ENCODE measurements at regions not wholly inside any gene's neighbourhood (a gene's known extent, or its start where the extent isn't known, plus 50 kb on each side); places are given as distances from the start of the nearest gene placed in this dataset.
A peak's percentile ranks its signal among the peaks of the same experiment; 100 is the strongest.

DNA sequence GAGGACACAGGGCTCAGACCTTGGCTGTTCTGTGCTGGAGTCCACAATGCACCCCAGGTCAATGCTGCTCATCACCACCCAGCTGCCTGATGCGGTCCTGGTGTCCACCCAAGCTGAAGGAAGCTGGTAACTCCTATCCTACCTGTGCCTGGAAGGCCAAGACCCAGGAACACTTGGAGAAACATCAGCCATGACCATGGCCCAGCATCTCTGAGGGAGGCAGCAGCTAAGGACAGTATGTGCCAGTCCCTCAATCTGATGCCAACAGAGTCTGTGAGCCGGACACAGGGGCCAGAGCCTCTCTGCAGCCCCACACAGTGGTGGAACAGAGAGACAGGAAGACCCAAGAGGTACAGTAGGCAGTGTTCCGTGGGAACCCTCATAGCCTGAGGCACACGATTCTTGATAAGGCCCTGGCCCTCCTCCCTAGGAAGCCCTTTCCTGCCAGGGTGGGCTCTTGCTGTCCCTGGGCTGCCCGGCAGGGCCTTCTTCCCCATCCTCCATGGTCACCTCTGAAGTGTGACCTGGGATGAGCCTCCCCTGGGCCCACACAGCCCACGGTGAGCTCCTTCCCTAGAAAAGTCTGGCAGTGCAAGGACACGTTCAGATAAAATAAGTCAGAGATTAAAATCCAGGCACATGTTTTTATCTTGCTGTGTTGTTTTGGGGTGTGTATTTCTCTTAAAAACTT, 170.7 kb downstream of the THBS2 start:
- no peak for DNase-seq (ENCODE audit: low read depth)

GRCh38 chr6:169082093-169082492, 171.6 kb downstream of the THBS2 start:
- DNase-seq (ENCODE audit: low read depth), result no peak

- DNase-seq (ENCODE audit: low read depth), result no peak
Observed at GRCh38 chr6:169081248-169081647, 172.4 kb downstream of the THBS2 start.

DNA sequence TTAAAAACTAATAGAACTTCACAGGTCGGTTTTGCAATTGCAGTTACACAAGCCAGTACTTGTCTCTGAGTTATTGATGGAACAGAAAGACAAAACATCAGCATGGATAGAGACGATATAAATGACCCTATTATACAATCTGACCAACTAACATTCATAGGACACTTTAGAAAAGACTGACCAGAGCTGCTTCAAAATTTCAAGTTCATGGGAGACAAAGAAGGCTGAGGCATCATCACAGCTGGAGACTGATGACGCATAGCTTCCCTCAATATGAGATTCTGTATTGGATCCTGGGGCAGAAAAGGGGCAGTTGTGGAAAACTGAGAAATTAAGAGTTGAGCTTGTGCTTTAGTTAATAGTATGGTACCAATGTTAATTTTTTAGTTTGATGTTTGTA, 174.0 kb downstream of the THBS2 start:
- DNase-seq (ENCODE audit: low read depth), result no peak

DNA sequence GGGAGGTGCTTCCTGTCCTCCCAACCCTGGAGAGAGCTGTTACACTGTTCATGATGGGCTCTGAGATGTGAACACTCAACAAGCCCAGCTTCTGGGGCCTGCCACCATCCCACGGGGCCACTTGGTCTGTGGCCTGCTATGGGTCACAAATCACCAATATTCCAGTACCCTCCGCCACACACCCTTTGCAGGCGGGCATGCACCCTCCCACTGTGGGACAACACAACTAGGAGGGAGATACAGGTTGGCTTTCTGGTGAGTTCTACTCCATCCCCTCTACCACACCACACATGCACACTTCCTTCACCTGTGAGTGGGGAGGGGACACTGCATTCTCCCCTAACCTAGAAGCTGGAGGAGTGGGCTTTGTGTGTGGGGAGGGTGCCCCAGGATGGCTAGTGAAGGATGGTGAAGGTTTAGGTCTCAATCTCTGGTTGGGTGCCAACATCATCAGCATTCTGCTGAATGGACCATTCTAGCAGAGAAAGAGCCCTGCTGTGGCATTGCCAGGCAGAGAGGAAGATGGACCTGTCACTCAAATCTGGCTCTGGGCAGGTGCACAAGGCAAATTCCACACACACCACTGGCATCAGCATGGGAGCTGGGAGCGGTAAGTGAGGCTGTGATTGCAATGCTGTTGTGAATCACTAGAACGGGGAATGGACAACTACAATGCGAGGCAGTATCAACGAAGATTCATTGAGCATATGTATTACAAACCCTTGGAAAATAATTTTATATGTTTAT, 175.1 kb downstream of the THBS2 start:
- no peak for DNase-seq (ENCODE audit: low read depth)

DNA sequence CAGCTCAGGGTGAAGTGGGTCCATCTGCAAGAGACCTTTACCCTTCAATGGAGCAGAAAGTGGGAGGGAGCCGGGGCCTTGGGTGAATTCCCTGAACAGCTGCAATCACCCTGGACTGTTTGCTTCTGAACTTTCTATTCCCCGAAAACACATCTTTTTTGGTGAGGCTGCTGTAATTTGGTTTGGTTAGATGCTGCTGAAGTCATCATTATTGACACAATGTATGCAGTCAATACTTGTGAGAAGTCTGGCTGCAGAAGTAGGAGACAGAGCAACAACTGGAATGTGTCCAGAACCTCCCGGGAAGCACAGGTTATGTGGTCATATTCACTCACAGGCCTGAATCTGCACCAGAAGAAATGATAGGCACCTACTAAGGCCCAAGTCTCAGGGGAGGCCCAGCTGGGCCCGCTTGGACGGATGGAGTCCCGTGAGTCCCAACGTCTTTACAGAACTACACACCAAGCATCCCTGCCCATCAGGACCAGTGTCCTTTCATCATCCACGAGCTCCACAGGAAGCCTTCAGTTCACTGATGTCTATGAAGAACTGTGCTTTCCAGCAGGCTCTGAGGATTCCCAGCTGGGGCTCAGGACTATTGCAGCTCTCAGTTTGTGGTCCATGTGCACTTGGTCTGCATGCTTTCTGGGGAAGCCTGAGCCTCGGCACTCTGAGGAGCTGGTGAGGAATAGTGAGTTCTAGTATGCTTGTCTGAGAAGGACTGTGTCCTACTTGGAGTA, 177.6 kb downstream of the THBS2 start:
- no peak for DNase-seq (ENCODE audit: low read depth)

- DNase-seq (ENCODE audit: low read depth), result peak; percentile 85
Observed at GRCh38 chr6:169075211-169075914, 178.3 kb downstream of the THBS2 start.

- DNase-seq (ENCODE audit: low read depth), result no peak
Observed at GRCh38 chr6:169074526-169074925, 179.1 kb downstream of the THBS2 start.

GRCh38 chr6:169073311-169073710, 180.3 kb downstream of the THBS2 start:
- DNase-seq (ENCODE audit: low read depth), result no peak

- no peak for DNase-seq (ENCODE audit: low read depth)
Observed at GRCh38 chr6:169072127-169073042, 181.3 kb downstream of the THBS2 start.

- no peak for DNase-seq (ENCODE audit: low read depth)
Observed at GRCh38 chr6:169071394-169071793, 182.3 kb downstream of the THBS2 start.

- no peak for DNase-seq (ENCODE audit: low read depth)
Observed at GRCh38 chr6:169070506-169071176, 183.0 kb downstream of the THBS2 start.

DNA sequence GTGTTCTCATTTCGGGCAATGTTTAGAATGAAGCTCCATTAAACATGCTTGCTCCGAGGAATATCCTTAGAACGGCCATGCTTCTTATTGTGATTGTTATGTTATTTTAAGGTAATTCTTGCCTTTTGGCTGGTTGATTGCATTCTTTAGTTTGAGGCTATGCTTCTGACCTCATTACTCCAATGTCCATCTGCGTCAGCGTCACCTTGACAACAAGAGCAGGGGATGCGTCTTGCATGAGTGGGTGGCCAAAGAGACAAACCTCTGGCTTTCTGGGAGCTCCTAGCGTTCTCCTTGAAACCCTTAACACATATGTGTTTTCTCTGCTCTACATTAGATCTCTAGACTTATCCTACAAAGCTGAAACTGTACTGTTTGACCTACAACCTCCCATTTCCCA, 184.3 kb downstream of the THBS2 start:
- no peak for DNase-seq (ENCODE audit: low read depth)

GRCh38 chr6:169064194-169064593, 189.5 kb downstream of the THBS2 start:
- DNase-seq (ENCODE audit: low read depth), result no peak

GRCh38 chr6:169062272-169062671, 191.4 kb downstream of the THBS2 start:
- DNase-seq (ENCODE audit: low read depth), result no peak

GRCh38 chr6:169058634-169059033, 195.0 kb downstream of the THBS2 start:
- no peak for DNase-seq (ENCODE audit: low read depth)

DNA sequence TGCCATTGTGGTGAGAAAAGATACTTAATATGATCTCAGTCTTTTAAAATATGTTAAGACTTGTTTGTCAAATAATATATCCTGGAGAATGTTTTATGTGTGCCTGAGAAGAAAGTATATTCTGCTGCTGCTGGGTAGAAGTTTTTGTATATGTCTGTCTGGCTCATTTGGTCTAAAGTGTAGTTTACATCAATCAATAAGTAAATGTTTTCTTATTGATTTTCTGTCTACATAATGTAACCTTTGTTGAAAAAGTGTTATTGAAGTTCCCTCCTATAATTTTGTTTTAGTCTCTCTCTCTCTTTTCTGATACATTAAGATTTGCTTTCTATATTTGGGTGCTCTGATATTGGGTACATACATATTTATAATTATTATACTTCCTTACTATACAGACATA, 201.2 kb downstream of the THBS2 start:
- no peak for DNase-seq (ENCODE audit: low read depth)

- no peak for DNase-seq (ENCODE audit: low read depth)
Observed at GRCh38 chr6:169051371-169051770, 202.3 kb downstream of the THBS2 start.

- DNase-seq (ENCODE audit: low read depth), result no peak
Observed at GRCh38 chr6:169048865-169049205, 204.8 kb downstream of the THBS2 start.

GRCh38 chr6:169048185-169048864, 205.3 kb downstream of the THBS2 start:
- no peak for DNase-seq (ENCODE audit: low read depth)
